SK-N-SH (cell line): ENCODE measurements at regions not wholly inside any gene's neighbourhood (a gene's known extent, or its start where the extent isn't known, plus 50 kb on each side); places are given as distances from the start of the nearest gene placed in this dataset.
"Not testable (repeated sequence)": the region's sequence is repeated elsewhere in the genome, so short reads cannot be mapped to it uniquely, and the experiment has no call there.

Experiments used
- ELF1 ChIP-seq: IDR thresholded peaks from 2 replicates; pipeline ENCODE4 v1.4.0; 2012
- EZH2phosphoT487 ChIP-seq: fragments of 200-600 bp; sonication (generic); IDR thresholded peaks from 2 replicates; pipeline ENCODE4 v1.6.1; 2017; ENCODE audit warnings: low read depth, mixed run types, mild to moderate bottlenecking, antibody characterized with exemption, moderate library complexity, borderline replicate concordance
- NFIC ChIP-seq: IDR thresholded peaks from 2 replicates; pipeline ENCODE4 v1.4.0; 2012; ENCODE audit warnings: borderline replicate concordance
- POLR2AphosphoS5 ChIP-seq: IDR thresholded peaks from 2 replicates; pipeline ENCODE4 v1.6.1; 2012; ENCODE audit warnings: low read depth, low read length
- SMC3 ChIP-seq: IDR thresholded peaks from 2 replicates; pipeline ENCODE4 v1.6.1; 2012; ENCODE audit warnings: low read depth, low read length, improper control_type of control experiment
- TF ChIP-seq, protein P1 (sequence below): IDR thresholded peaks from 2 replicates; pipeline ENCODE4 v1.4.0; 2012; ENCODE audit warnings: low read depth, borderline replicate concordance
- TF ChIP-seq, protein P2 (sequence below): IDR thresholded peaks from 2 replicates; pipeline ENCODE4 v1.6.1; 2012; ENCODE audit warnings: mild to moderate bottlenecking, low read depth, low read length, moderate library complexity
- TF ChIP-seq, protein P3 (sequence below): fragments of 150-350 bp; IDR thresholded peaks from 2 replicates; pipeline ENCODE4 v1.6.1; 2017; ENCODE audit warnings: antibody characterized with exemption, low read length, low read depth, borderline replicate concordance

DNA sequence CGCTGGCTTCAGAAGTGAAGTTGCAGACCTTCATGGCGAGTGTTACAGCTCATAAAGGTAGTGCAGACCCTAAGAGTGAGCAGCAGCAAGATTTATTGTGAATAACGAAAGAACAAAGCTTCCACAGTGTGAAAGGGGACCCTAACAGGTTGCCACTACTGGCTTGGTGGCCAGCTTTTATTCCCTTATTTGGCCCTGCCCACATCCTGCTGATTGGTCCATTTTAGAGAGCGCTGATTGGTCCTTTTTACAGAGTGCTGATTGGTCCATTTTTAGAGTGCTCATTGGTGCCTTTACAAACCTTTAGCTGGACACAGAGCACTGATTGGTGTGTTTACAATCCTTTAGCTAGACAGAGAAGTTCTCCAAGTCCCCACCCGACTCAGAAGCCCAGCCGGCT lies 298.0 kb upstream of the DLGAP1 start:
- TF ChIP-seq SMC3, ELF1, POLR2AphosphoS5, NFIC, EZH2phosphoT487: not testable (repeated sequence)
- TF ChIP-seq, protein P1, sequence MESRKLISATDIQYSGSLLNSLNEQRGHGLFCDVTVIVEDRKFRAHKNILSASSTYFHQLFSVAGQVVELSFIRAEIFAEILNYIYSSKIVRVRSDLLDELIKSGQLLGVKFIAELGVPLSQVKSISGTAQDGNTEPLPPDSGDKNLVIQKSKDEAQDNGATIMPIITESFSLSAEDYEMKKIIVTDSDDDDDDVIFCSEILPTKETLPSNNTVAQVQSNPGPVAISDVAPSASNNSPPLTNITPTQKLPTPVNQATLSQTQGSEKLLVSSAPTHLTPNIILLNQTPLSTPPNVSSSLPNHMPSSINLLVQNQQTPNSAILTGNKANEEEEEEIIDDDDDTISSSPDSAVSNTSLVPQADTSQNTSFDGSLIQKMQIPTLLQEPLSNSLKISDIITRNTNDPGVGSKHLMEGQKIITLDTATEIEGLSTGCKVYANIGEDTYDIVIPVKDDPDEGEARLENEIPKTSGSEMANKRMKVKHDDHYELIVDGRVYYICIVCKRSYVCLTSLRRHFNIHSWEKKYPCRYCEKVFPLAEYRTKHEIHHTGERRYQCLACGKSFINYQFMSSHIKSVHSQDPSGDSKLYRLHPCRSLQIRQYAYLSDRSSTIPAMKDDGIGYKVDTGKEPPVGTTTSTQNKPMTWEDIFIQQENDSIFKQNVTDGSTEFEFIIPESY: not testable (repeated sequence)
- TF ChIP-seq, protein P2, sequence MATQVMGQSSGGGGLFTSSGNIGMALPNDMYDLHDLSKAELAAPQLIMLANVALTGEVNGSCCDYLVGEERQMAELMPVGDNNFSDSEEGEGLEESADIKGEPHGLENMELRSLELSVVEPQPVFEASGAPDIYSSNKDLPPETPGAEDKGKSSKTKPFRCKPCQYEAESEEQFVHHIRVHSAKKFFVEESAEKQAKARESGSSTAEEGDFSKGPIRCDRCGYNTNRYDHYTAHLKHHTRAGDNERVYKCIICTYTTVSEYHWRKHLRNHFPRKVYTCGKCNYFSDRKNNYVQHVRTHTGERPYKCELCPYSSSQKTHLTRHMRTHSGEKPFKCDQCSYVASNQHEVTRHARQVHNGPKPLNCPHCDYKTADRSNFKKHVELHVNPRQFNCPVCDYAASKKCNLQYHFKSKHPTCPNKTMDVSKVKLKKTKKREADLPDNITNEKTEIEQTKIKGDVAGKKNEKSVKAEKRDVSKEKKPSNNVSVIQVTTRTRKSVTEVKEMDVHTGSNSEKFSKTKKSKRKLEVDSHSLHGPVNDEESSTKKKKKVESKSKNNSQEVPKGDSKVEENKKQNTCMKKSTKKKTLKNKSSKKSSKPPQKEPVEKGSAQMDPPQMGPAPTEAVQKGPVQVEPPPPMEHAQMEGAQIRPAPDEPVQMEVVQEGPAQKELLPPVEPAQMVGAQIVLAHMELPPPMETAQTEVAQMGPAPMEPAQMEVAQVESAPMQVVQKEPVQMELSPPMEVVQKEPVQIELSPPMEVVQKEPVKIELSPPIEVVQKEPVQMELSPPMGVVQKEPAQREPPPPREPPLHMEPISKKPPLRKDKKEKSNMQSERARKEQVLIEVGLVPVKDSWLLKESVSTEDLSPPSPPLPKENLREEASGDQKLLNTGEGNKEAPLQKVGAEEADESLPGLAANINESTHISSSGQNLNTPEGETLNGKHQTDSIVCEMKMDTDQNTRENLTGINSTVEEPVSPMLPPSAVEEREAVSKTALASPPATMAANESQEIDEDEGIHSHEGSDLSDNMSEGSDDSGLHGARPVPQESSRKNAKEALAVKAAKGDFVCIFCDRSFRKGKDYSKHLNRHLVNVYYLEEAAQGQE: not testable (repeated sequence)
- TF ChIP-seq, protein P3, sequence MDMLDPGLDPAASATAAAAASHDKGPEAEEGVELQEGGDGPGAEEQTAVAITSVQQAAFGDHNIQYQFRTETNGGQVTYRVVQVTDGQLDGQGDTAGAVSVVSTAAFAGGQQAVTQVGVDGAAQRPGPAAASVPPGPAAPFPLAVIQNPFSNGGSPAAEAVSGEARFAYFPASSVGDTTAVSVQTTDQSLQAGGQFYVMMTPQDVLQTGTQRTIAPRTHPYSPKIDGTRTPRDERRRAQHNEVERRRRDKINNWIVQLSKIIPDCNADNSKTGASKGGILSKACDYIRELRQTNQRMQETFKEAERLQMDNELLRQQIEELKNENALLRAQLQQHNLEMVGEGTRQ: not testable (repeated sequence)
